Prostate gland (tissue), 2 donors: ENCODE measurements at regions not wholly inside any gene's neighbourhood (a gene's known extent, or its start where the extent isn't known, plus 50 kb on each side); places are given as distances from the start of the nearest gene placed in this dataset.

Experiments
- CTCF ChIP-seq, 4 experiments: fragments of 200-600 bp in 2 of 4; fragments of 450-650 bp in 2 of 4; sonication (generic) in 2 of 4; IDR thresholded peaks; 1 replicate in 3 of 4; 2 replicates in 1 of 4; pipeline ENCODE4 v1.5.1; 2016 to 2019; ENCODE audit warnings: antibody characterized with exemption in 4 of 4, mild to moderate bottlenecking in 2 of 4, moderate library complexity in 2 of 4
- POLR2A ChIP-seq: fragments of 450-650 bp; IDR thresholded peaks from one replicate; pipeline ENCODE4 v1.6.1; 2016; ENCODE audit warnings: antibody characterized with exemption, mild to moderate bottlenecking

- TF ChIP-seq POLR2A = no peak
- TF ChIP-seq CTCF (IDR thresholded peaks at IDR 0.05) = no peak
Observed at GRCh38 chr16:54688339-54688738, 242.3 kb upstream of the IRX5 start.
